Breast epithelium (tissue), 4 donors: ENCODE measurements at regions not wholly inside any gene's neighbourhood (a gene's known extent, or its start where the extent isn't known, plus 50 kb on each side); places are given as distances from the start of the nearest gene placed in this dataset.

Source experiments
- DNase-seq, 2 donors: peaks; one replicate each; pipeline ENCODE4 v3.0.0-alpha.2; 2019; ENCODE audit warnings: low spot score in 2 of 2
- H3K27ac ChIP-seq, 2 donors: fragments of 200-600 bp; sonication (generic) in 1 of 2; one replicate each; pipeline ENCODE4 v1.5.1; 2016 to 2019; ENCODE audit warnings: mild to moderate bottlenecking in 1 of 2
- H3K27me3 ChIP-seq, 2 donors: fragments of 200-600 bp; sonication (generic) in 1 of 2; one replicate each; pipeline versions ENCODE4 v1.5.1 to v1.6.0; 2017 to 2019; ENCODE audit warnings: control low read depth in 1 of 2, mild to moderate bottlenecking in 1 of 2
- H3K36me3 ChIP-seq: fragments of 200-600 bp; one replicate; pipeline ENCODE4 v1.5.1; 2019
- H3K4me1 ChIP-seq, 2 donors: fragments of 200-600 bp; sonication (generic); one replicate each; pipeline ENCODE4 v1.5.1; 2016 to 2019; ENCODE audit warnings: control low read depth in 1 of 2
- H3K4me3 ChIP-seq, 3 donors: fragments of 200-600 bp; sonication (generic); 1 replicate in 2 of 3; 2 replicates in 1 of 3; pipeline ENCODE4 v1.5.1; 2016 to 2019; ENCODE audit warnings: mild to moderate bottlenecking in 3 of 3, moderate library complexity in 2 of 3
- H3K9me3 ChIP-seq, 2 donors: fragments of 200-600 bp; sonication (generic) in 1 of 2; one replicate each; pipeline ENCODE4 v1.5.1; 2016 to 2019; ENCODE audit warnings: control low read depth in 1 of 2
- CTCF ChIP-seq, 3 donors: fragments of 450-650 bp; IDR thresholded peaks; one replicate each; pipeline ENCODE4 v1.5.1; 2016 to 2017; ENCODE audit warnings: antibody characterized with exemption in 3 of 3, mild to moderate bottlenecking in 3 of 3, moderate library complexity in 3 of 3
- POLR2A ChIP-seq: fragments of 450-650 bp; IDR thresholded peaks from one replicate; pipeline ENCODE4 v1.6.1; 2016; ENCODE audit warnings: antibody characterized with exemption, mild to moderate bottlenecking, moderate library complexity
- POLR2AphosphoS5 ChIP-seq, 3 donors: sonication (generic); formaldehyde crosslinking; IDR thresholded peaks; one replicate each; pipeline ENCODE4 v1.6.1; 2017; ENCODE audit warnings: antibody characterized with exemption in 3 of 3
- intact Hi-C: fragments of 100-400 bp; cut with DNase I; formaldehyde crosslinking; loops from one replicate; pipeline ENCODE4 v1.15.1; 2023; ENCODE audit warnings: low total_unique reads

GRCh38 chr4:14064984-14065383 is 437.5 kb upstream of the BOD1L1 start:
- H3K4me3 ChIP-seq = no peak overlapping the region
- no peaks in the 10 kb centered on the region for H3K9me3 ChIP-seq
- no peak overlapping the region for H3K27ac ChIP-seq
- TF ChIP-seq CTCF (IDR thresholded peaks at IDR 0.05) (no peak), POLR2AphosphoS5 (IDR thresholded peaks at IDR 0.05) (no peak), POLR2A (no peak)
- no peaks in the 10 kb centered on the region for H3K27me3 ChIP-seq
- no peaks in the 10 kb centered on the region for H3K36me3 ChIP-seq
- intact Hi-C loops = no loop called here
- DNase-seq = no peak
- no peaks in the 10 kb centered on the region for H3K4me1 ChIP-seq

- Histone ChIP-seq H3K4me1 (no peaks in the 10 kb centered on the region), H3K27me3 (no peaks in the 10 kb centered on the region), H3K36me3 (no peaks in the 10 kb centered on the region), H3K9me3 (no peaks in the 10 kb centered on the region), H3K4me3 (no peak overlapping the region), H3K27ac (no peak overlapping the region)
- DNase-seq = no peak
- no peak for TF ChIP-seq POLR2A
- TF ChIP-seq CTCF (IDR thresholded peaks at IDR 0.05) = no peak
- TF ChIP-seq POLR2AphosphoS5 (IDR thresholded peaks at IDR 0.05) = no peak
- intact Hi-C loops = no loop called here
Measured at GRCh38 chr4:14065406-14065805, 437.9 kb upstream of the BOD1L1 start.

GRCh38 chr4:14066979-14067378 is 439.5 kb upstream of the BOD1L1 start:
- no peak overlapping the region for H3K4me3 ChIP-seq
- no peak for DNase-seq
- peaks cover 0 to 15% of the 10 kb centered on the region in 2 donors for H3K9me3 ChIP-seq
- H3K36me3 ChIP-seq = no peaks in the 10 kb centered on the region
- intact Hi-C loops = no loop called here
- H3K27me3 ChIP-seq = no peaks in the 10 kb centered on the region
- no peak overlapping the region for H3K27ac ChIP-seq
- no peaks in the 10 kb centered on the region for H3K4me1 ChIP-seq
- TF ChIP-seq POLR2A = no peak
- no peak for TF ChIP-seq POLR2AphosphoS5 (IDR thresholded peaks at IDR 0.05)
- TF ChIP-seq CTCF (IDR thresholded peaks at IDR 0.05) = no peak

- H3K9me3 ChIP-seq = peaks cover 9 to 31% of the 10 kb centered on the region in 2 donors
- H3K27ac ChIP-seq = no peak overlapping the region
- H3K36me3 ChIP-seq = no peaks in the 10 kb centered on the region
- H3K4me1 ChIP-seq = no peaks in the 10 kb centered on the region
- no peaks in the 10 kb centered on the region for H3K27me3 ChIP-seq
- DNase-seq = no peak
- no peak overlapping the region for H3K4me3 ChIP-seq
- TF ChIP-seq CTCF (IDR thresholded peaks at IDR 0.05) (no peak), POLR2A (no peak), POLR2AphosphoS5 (IDR thresholded peaks at IDR 0.05) (no peak)
- intact Hi-C loops = no loop called here
Measured at GRCh38 chr4:14069886-14070285, 442.4 kb upstream of the BOD1L1 start.

GRCh38 chr4:14070289-14070880 is 442.9 kb upstream of the BOD1L1 start:
- TF ChIP-seq CTCF (IDR thresholded peaks at IDR 0.05) (no peak), POLR2A (no peak), POLR2AphosphoS5 (IDR thresholded peaks at IDR 0.05) (no peak)
- Histone ChIP-seq H3K4me1 (no peaks in the 10 kb centered on the region), H3K27ac (no peak overlapping the region), H3K4me3 (no peak overlapping the region), H3K9me3 (peaks cover 9 to 31% of the 10 kb centered on the region in 2 donors), H3K36me3 (no peaks in the 10 kb centered on the region), H3K27me3 (no peaks in the 10 kb centered on the region)
- no peak for DNase-seq
- intact Hi-C loops = no loop called here
